IPS DF 6.9 (cell line): ENCODE measurements at regions not wholly inside any gene's neighbourhood (a gene's known extent, or its start where the extent isn't known, plus 50 kb on each side); places are given as distances from the start of the nearest gene placed in this dataset.
"Not testable (repeated sequence)": the region's sequence is repeated elsewhere in the genome, so short reads cannot be mapped to it uniquely, and the experiment has no call there.

Experiments used
- DNase-seq: peaks from one replicate; pipeline ENCODE4 v3.0.0-alpha.2; 2013; ENCODE audit warnings: low read depth, low spot score
- H3K27ac ChIP-seq: one replicate; pipeline ENCODE4 v1.5.1; 2013; ENCODE audit warnings: low read length, control low read depth
- H3K27me3 ChIP-seq: 2 replicates; pipeline ENCODE4 v1.6.1; 2013; ENCODE audit warnings: mild to moderate bottlenecking, low read length; ENCODE audit not compliant: control insufficient read depth, insufficient read depth
- H3K36me3 ChIP-seq: 2 replicates; pipeline ENCODE4 v1.6.1; 2013; ENCODE audit warnings: low read length; ENCODE audit not compliant: control insufficient read depth, insufficient read depth
- H3K4me1 ChIP-seq: 2 replicates; pipeline ENCODE4 v1.6.1; 2013; ENCODE audit warnings: low read length; ENCODE audit not compliant: control insufficient read depth, insufficient read depth
- H3K4me3 ChIP-seq: 2 replicates; pipeline ENCODE4 v1.5.1; 2013; ENCODE audit warnings: mild to moderate bottlenecking, low read length
- H3K9me3 ChIP-seq: 2 replicates; pipeline ENCODE4 v1.6.1; 2013; ENCODE audit warnings: low read length, inconsistent platforms; ENCODE audit not compliant: control insufficient read depth, insufficient read depth
- WGBS: extraction: QIAGEN DNeasy Blood & Tissue Kit; methylation state at CpG from one replicate; pipeline ENCODE4 v1.1.7; 2013; ENCODE audit warnings: mixed read lengths, missing lambda C conversion rate; ENCODE audit not compliant: insufficient read length, insufficient coverage; 5-methylcytosine and 5-hydroxymethylcytosine counted together

GRCh38 chr11:116691771-116692177 is 81.0 kb downstream of the BUD13 start:
- no CpG with 5 or more reads among the region's 10 CpGs for WGBS
- Histone ChIP-seq H3K27me3 (no peaks in the 10 kb centered on the region), H3K9me3 (no peaks in the 10 kb centered on the region), H3K4me3 (no peak overlapping the region), H3K27ac (no peak overlapping the region), H3K36me3 (no peaks in the 10 kb centered on the region), H3K4me1 (peaks cover 16% of the 10 kb centered on the region)
- no peak for DNase-seq

GRCh38 chr11:116690611-116691010 is 82.2 kb downstream of the BUD13 start:
- H3K4me1 ChIP-seq = peaks cover 13% of the 10 kb centered on the region; the same call in 1 of the 2 replicates
- no peaks in the 10 kb centered on the region for H3K27me3 ChIP-seq
- H3K36me3 ChIP-seq = no peaks in the 10 kb centered on the region
- no CpG with 5 or more reads among the region's 9 CpGs for WGBS
- H3K4me3 ChIP-seq = no peak overlapping the region
- H3K27ac ChIP-seq = no peak overlapping the region
- DNase-seq = no peak
- H3K9me3 ChIP-seq = no peaks in the 10 kb centered on the region

- WGBS = no CpG with 5 or more reads among the region's 12 CpGs
- no peaks in the 10 kb centered on the region for H3K9me3 ChIP-seq
- no peak for DNase-seq
- H3K4me1 ChIP-seq = peaks cover 13% of the 10 kb centered on the region; the same call in 1 of the 2 replicates
- no peaks in the 10 kb centered on the region for H3K36me3 ChIP-seq
- no peak overlapping the region for H3K4me3 ChIP-seq
- no peak overlapping the region for H3K27ac ChIP-seq
- no peaks in the 10 kb centered on the region for H3K27me3 ChIP-seq
Observed at GRCh38 chr11:116689413-116690127, 83.2 kb downstream of the BUD13 start.

DNA sequence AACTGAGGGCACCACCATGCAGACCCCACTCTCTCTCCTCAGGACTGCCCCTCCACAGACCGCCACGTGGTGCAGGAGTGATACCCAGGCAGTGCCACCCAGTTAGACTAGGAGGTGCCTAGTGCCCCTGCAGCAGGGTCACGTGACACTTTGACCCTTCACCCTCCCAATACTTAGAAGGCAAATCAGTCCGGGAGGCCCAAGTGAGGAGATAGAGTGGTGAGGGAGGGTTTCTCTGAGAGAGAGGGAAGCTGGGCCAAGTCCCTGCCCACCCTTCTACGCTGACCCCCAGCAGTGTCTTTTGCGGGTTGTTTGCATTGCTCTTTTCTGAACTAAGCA is 84.6 kb downstream of the BUD13 start:
- Histone ChIP-seq H3K27ac (no peak overlapping the region), H3K27me3 (no peaks in the 10 kb centered on the region), H3K4me1 (peaks cover 13% of the 10 kb centered on the region; the same call in 1 of the 2 replicates), H3K36me3 (no peaks in the 10 kb centered on the region), H3K9me3 (no peaks in the 10 kb centered on the region), H3K4me3 (no peak overlapping the region)
- DNase-seq = no peak
- no CpG with 5 or more reads among the region's 6 CpGs for WGBS

- Histone ChIP-seq H3K27ac (no peak overlapping the region), H3K4me1 (peaks cover 13% of the 10 kb centered on the region; the same call in 1 of the 2 replicates), H3K27me3 (no peaks in the 10 kb centered on the region), H3K4me3 (no peak overlapping the region), H3K9me3 (no peaks in the 10 kb centered on the region), H3K36me3 (no peaks in the 10 kb centered on the region)
- DNase-seq = no peak
- WGBS = 100% methylated on average over 1 of the region's 6 CpGs
Observed at GRCh38 chr11:116687458-116688201, 85.2 kb downstream of the BUD13 start.

- no CpG with 5 or more reads among the region's 9 CpGs for WGBS
- H3K27me3 ChIP-seq = no peaks in the 10 kb centered on the region
- no peaks in the 10 kb centered on the region for H3K9me3 ChIP-seq
- no peak for DNase-seq
- H3K27ac ChIP-seq = no peak overlapping the region
- peaks cover 13% of the 10 kb centered on the region; the same call in 1 of the 2 replicates for H3K4me1 ChIP-seq
- no peaks in the 10 kb centered on the region for H3K36me3 ChIP-seq
- H3K4me3 ChIP-seq = no peak overlapping the region
Observed at GRCh38 chr11:116686866-116687265, 85.9 kb downstream of the BUD13 start.

GRCh38 chr11:116683982-116684381 is 88.8 kb downstream of the BUD13 start:
- Histone ChIP-seq H3K9me3 (no peaks in the 10 kb centered on the region), H3K36me3 (no peaks in the 10 kb centered on the region), H3K4me3 (no peak overlapping the region), H3K4me1 (peaks cover 13% of the 10 kb centered on the region; the same call in 1 of the 2 replicates), H3K27ac (no peak overlapping the region), H3K27me3 (no peaks in the 10 kb centered on the region)
- DNase-seq = no peak
- 100% methylated on average over 1 of the region's 3 CpGs for WGBS

DNA sequence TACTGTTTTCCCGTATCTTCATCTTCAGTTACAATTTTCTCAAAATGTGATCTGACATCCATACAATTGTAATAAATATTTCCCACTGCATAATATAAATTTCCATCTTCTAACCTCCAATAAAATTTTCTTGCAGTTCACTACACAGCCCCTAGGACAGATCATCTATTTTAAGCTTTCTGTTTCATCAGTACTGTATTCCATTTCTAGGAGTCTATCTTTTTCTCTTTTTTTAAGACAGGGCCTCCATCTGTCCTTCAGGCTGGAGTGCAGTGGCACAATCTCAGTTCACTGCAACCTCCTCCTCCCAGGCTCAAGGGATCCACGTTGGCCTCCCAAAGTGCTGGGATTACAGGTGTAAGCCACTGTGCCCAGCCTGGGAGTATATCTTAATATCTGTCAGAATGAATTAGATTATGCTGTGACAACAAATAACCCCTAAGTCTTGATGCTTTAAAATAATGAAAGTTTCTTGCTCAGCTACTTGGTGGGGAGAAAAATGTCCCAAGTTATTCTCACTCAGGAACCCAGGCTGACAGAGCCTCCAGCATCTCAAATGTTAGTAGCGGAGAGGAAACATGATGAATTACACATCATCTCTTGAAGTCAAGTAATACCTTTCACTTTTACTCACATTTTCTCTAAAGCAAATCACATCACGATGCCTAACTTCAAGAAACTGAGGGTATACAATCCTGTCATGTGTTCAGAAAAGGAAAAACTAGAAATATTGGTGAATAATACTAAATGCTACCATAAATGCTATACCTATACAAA is 92.2 kb downstream of the BUD13 start:
- no peak overlapping the region for H3K4me3 ChIP-seq
- no peaks in the 10 kb centered on the region for H3K9me3 ChIP-seq
- no CpG with 5 or more reads among the region's 4 CpGs for WGBS
- H3K4me1 ChIP-seq = no peaks in the 10 kb centered on the region
- no peak for DNase-seq
- H3K27me3 ChIP-seq = no peaks in the 10 kb centered on the region
- H3K27ac ChIP-seq = no peak overlapping the region
- H3K36me3 ChIP-seq = no peaks in the 10 kb centered on the region

- Histone ChIP-seq H3K4me3 (no peak overlapping the region), H3K36me3 (no peaks in the 10 kb centered on the region), H3K9me3 (no peaks in the 10 kb centered on the region), H3K27me3 (no peaks in the 10 kb centered on the region), H3K4me1 (no peaks in the 10 kb centered on the region), H3K27ac (no peak overlapping the region)
- DNase-seq = no peak
- no CpG with 5 or more reads among the region's 3 CpGs for WGBS
Observed at GRCh38 chr11:116678887-116679286, 93.9 kb downstream of the BUD13 start.

GRCh38 chr11:116667318-116667717 is 105.5 kb downstream of the BUD13 start:
- not testable (repeated sequence) for H3K9me3 ChIP-seq, H3K36me3 ChIP-seq, H3K27ac ChIP-seq, H3K27me3 ChIP-seq, DNase-seq, H3K4me3 ChIP-seq, H3K4me1 ChIP-seq
- WGBS = no CpG with 5 or more reads among the region's 1 CpG
